Hematopoietic multipotent progenitor cell (in vitro differentiated cells): ENCODE measurements at regions not wholly inside any gene's neighbourhood (a gene's known extent, or its start where the extent isn't known, plus 50 kb on each side); places are given as distances from the start of the nearest gene placed in this dataset.

Source experiments
- DNase-seq, 3 donors: peaks; one replicate each; pipeline ENCODE4 v3.0.0-alpha.2; 2011 to 2015; ENCODE audit warnings: low read depth in 2 of 3, low spot score in 2 of 3

GRCh38 chr4:178344096-178344495 is 901.9 kb upstream of the AGA start:
- no peak for DNase-seq

- DNase-seq = no peak
Observed at GRCh38 chr4:178347111-178347510, 904.9 kb upstream of the AGA start.

GRCh38 chr4:178349601-178350000 is 907.4 kb upstream of the AGA start:
- DNase-seq = no peak

GRCh38 chr4:178351185-178351584 is 908.9 kb upstream of the AGA start:
- DNase-seq = no peak

GRCh38 chr4:178356725-178357124 is 914.5 kb upstream of the AGA start:
- DNase-seq = no peak

GRCh38 chr4:178385481-178385880 is 943.2 kb upstream of the AGA start:
- DNase-seq = no peak

- DNase-seq = no peak
Observed at GRCh38 chr4:178387756-178388155, 945.5 kb upstream of the AGA start.

- no peak for DNase-seq
Observed at GRCh38 chr4:178395798-178396197, 953.6 kb upstream of the AGA start.

GRCh38 chr4:178412455-178412854 is 970.2 kb upstream of the AGA start:
- DNase-seq = no peak

GRCh38 chr4:178414042-178414441 is 971.8 kb upstream of the AGA start:
- DNase-seq = no peak

- DNase-seq = no peak
Observed at GRCh38 chr4:178414881-178415446, 972.7 kb upstream of the AGA start.

- DNase-seq = no peak
Observed at GRCh38 chr4:178415925-178416324, 973.7 kb upstream of the AGA start.

GRCh38 chr4:178423366-178423765 is 981.1 kb upstream of the AGA start:
- no peak for DNase-seq

- DNase-seq = no peak
Observed at GRCh38 chr4:178426871-178427270, 984.6 kb upstream of the AGA start.

- no peak for DNase-seq
Observed at GRCh38 chr4:178427663-178428062, 985.4 kb upstream of the AGA start.

- no peak for DNase-seq
Observed at GRCh38 chr4:178448372-178449035, 1006.3 kb upstream of the AGA start.

- no peak for DNase-seq
Observed at GRCh38 chr4:178450614-178451013, 1008.4 kb upstream of the AGA start.

- no peak for DNase-seq
Observed at GRCh38 chr4:178453057-178453456, 1010.8 kb upstream of the AGA start.

- no peak for DNase-seq
Observed at GRCh38 chr4:178457286-178457685, 1015.0 kb upstream of the AGA start.

GRCh38 chr4:178462710-178463109 is 1020.5 kb upstream of the AGA start:
- DNase-seq = no peak

- DNase-seq = no peak
Observed at GRCh38 chr4:178463747-178464146, 1021.5 kb upstream of the AGA start.

- no peak for DNase-seq
Observed at GRCh38 chr4:178470996-178471784, 1029.0 kb upstream of the AGA start.
